Subcutaneous abdominal adipose tissue (tissue), 5 donors: ENCODE measurements at regions not wholly inside any gene's neighbourhood (a gene's known extent, or its start where the extent isn't known, plus 50 kb on each side); places are given as distances from the start of the nearest gene placed in this dataset.
"Not testable (repeated sequence)": the region's sequence is repeated elsewhere in the genome, so short reads cannot be mapped to it uniquely, and the experiment has no call there.

Source experiments
- H3K27ac ChIP-seq: one replicate; pipeline ENCODE4 v1.7.0; 2013; ENCODE audit warnings: low read depth, mild to moderate bottlenecking, inconsistent platforms, low read length, moderate library complexity
- H3K27me3 ChIP-seq, 5 donors: one replicate each; pipeline ENCODE4 v1.7.0; 2013; ENCODE audit warnings: low read length in 5 of 5, inconsistent platforms in 1 of 5; ENCODE audit not compliant: control insufficient read depth in 5 of 5, insufficient read depth in 4 of 5
- H3K36me3 ChIP-seq, 5 donors: one replicate each; pipeline ENCODE4 v1.7.0; 2013; ENCODE audit warnings: low read length in 5 of 5; ENCODE audit not compliant: control insufficient read depth in 5 of 5, insufficient read depth in 5 of 5
- H3K4me1 ChIP-seq, 5 donors: one replicate each; pipeline ENCODE4 v1.7.0; 2013; ENCODE audit warnings: low read length in 5 of 5, mild to moderate bottlenecking in 3 of 5, moderate library complexity in 1 of 5; ENCODE audit not compliant: control insufficient read depth in 5 of 5, insufficient read depth in 5 of 5
- H3K4me3 ChIP-seq, 5 donors: one replicate each; pipeline ENCODE4 v1.7.0; 2013; ENCODE audit warnings: low read length in 5 of 5, low read depth in 1 of 5
- H3K9ac ChIP-seq, 5 donors: one replicate each; pipeline ENCODE4 v1.7.0; 2013; ENCODE audit warnings: low read length in 5 of 5, mild to moderate bottlenecking in 4 of 5, moderate library complexity in 3 of 5
- H3K9me3 ChIP-seq, 5 donors: one replicate each; pipeline ENCODE4 v1.7.0; 2013; ENCODE audit warnings: low read length in 5 of 5; ENCODE audit not compliant: control insufficient read depth in 5 of 5
- donor health status: healthy.
- donor health status: healthy.
- donor health status: healthy.
- donor health status: healthy.
- donor health status: healthy.

GRCh38 chr1:241447031-241447644 lies 72.4 kb downstream of the FH start:
- Histone ChIP-seq H3K27ac (no peak overlapping the region), H3K4me1 (no peaks in the 10 kb centered on the region)

GRCh38 chr1:241444836-241445235 lies 74.7 kb downstream of the FH start:
- peaks cover 0 to 3% (median 0%) of the 10 kb centered on the region in 5 donors for H3K27me3 ChIP-seq
- peaks cover 0 to 6% (median 4%) of the 10 kb centered on the region in 5 donors for H3K9me3 ChIP-seq
- H3K9ac ChIP-seq: no peak overlapping the region

More at GRCh38 chr1:241447031-241447644, 72.4 kb downstream of the FH start:
- no peaks in the 10 kb centered on the region for H3K36me3 ChIP-seq
- H3K27me3 ChIP-seq: no peaks in the 10 kb centered on the region
- no peak overlapping the region for H3K4me3 ChIP-seq
- no peak overlapping the region for H3K9ac ChIP-seq
- H3K9me3 ChIP-seq: peaks cover 0 to 6% (median 4%) of the 10 kb centered on the region in 5 donors

GRCh38 chr1:241443561-241443960 lies 76.0 kb downstream of the FH start:
- Histone ChIP-seq H3K36me3 (no peaks in the 10 kb centered on the region), H3K27ac (no peak overlapping the region), H3K27me3 (peaks cover 0 to 3% (median 0%) of the 10 kb centered on the region in 5 donors), H3K4me3 (no peak overlapping the region), H3K9me3 (peaks cover 0 to 6% (median 4%) of the 10 kb centered on the region in 5 donors), H3K9ac (no peak overlapping the region), H3K4me1 (no peaks in the 10 kb centered on the region)

More at GRCh38 chr1:241444836-241445235, 74.7 kb downstream of the FH start:
- Histone ChIP-seq H3K36me3 (no peaks in the 10 kb centered on the region), H3K27ac (no peak overlapping the region), H3K4me3 (no peak overlapping the region), H3K4me1 (no peaks in the 10 kb centered on the region)

GRCh38 chr1:241442686-241443085 lies 76.9 kb downstream of the FH start:
- H3K36me3 ChIP-seq: no peaks in the 10 kb centered on the region
- H3K9ac ChIP-seq: no peak overlapping the region

GRCh38 chr1:241440904-241441303 lies 78.7 kb downstream of the FH start:
- H3K4me3 ChIP-seq: no peak overlapping the region
- no peak overlapping the region for H3K27ac ChIP-seq
- peaks cover 0 to 6% (median 4%) of the 10 kb centered on the region in 5 donors for H3K9me3 ChIP-seq
- no peaks in the 10 kb centered on the region for H3K36me3 ChIP-seq
- no peak overlapping the region for H3K9ac ChIP-seq
- no peaks in the 10 kb centered on the region for H3K4me1 ChIP-seq
- H3K27me3 ChIP-seq: peaks cover 0 to 3% (median 0%) of the 10 kb centered on the region in 5 donors

More at GRCh38 chr1:241442686-241443085, 76.9 kb downstream of the FH start:
- H3K27ac ChIP-seq: no peak overlapping the region
- peaks cover 0 to 3% (median 0%) of the 10 kb centered on the region in 5 donors for H3K27me3 ChIP-seq
- H3K9me3 ChIP-seq: peaks cover 0 to 6% (median 4%) of the 10 kb centered on the region in 5 donors
- H3K4me3 ChIP-seq: no peak overlapping the region
- no peaks in the 10 kb centered on the region for H3K4me1 ChIP-seq

GRCh38 chr1:241438686-241439085 lies 80.9 kb downstream of the FH start:
- H3K9ac ChIP-seq, H3K36me3 ChIP-seq: not testable (repeated sequence)

GRCh38 chr1:241432241-241432640 lies 75.2 kb upstream of the RGS7 start:
- no peaks in the 10 kb centered on the region for H3K4me1 ChIP-seq
- no peaks in the 10 kb centered on the region for H3K9me3 ChIP-seq
- no peaks in the 10 kb centered on the region for H3K36me3 ChIP-seq
- peaks cover 0 to 2% (median 0%) of the 10 kb centered on the region in 5 donors for H3K27me3 ChIP-seq
- H3K9ac ChIP-seq: no peak overlapping the region
- no peak overlapping the region for H3K27ac ChIP-seq
- no peak overlapping the region for H3K4me3 ChIP-seq

More at GRCh38 chr1:241438686-241439085, 80.9 kb downstream of the FH start:
- H3K9me3 ChIP-seq, H3K4me1 ChIP-seq, H3K4me3 ChIP-seq, H3K27ac ChIP-seq, H3K27me3 ChIP-seq: not testable (repeated sequence)

- H3K36me3 ChIP-seq, H3K9me3 ChIP-seq, H3K4me3 ChIP-seq, H3K27ac ChIP-seq, H3K9ac ChIP-seq: not testable (repeated sequence)
- Histone ChIP-seq H3K4me1 (peaks cover 0 to 14% (median 11%) of the 10 kb centered on the region in 5 donors), H3K27me3 (peaks cover 10 to 22% (median 15%) of the 10 kb centered on the region in 5 donors)
These were observed 68.1 kb upstream of the RGS7 start for GRCh38 chr1:241425091-241425490.

- H3K4me1 ChIP-seq: peaks cover 0 to 14% (median 11%) of the 10 kb centered on the region in 5 donors
- peak overlapping the region in 3 of 5 donors; percentile 47 to 56 (median 54) for H3K4me3 ChIP-seq
- H3K27me3 ChIP-seq: peaks cover 10 to 22% (median 15%) of the 10 kb centered on the region in 5 donors
- no peak overlapping the region for H3K9ac ChIP-seq
- H3K27ac ChIP-seq: no peak overlapping the region
- H3K36me3 ChIP-seq: no peaks in the 10 kb centered on the region
- no peaks in the 10 kb centered on the region for H3K9me3 ChIP-seq
These were observed 67.5 kb upstream of the RGS7 start for GRCh38 chr1:241424480-241424971.
